Neural cell (in vitro differentiated cells): ENCODE measurements at regions not wholly inside any gene's neighbourhood (a gene's known extent, or its start where the extent isn't known, plus 50 kb on each side); places are given as distances from the start of the nearest gene placed in this dataset.

Experiments
- H2AFZ ChIP-seq: fragments of 200-600, 300-800 bp; sonication (generic), shearing (Covaris generic); 2 replicates; pipeline ENCODE4 v1.6.0; 2014; ENCODE audit warnings: low read depth, mild to moderate bottlenecking, antibody characterized with exemption, low read length, moderate library complexity
- H3F3A ChIP-seq: fragments of 200-600 bp; shearing (Covaris generic); 2 replicates; pipeline ENCODE4 v1.6.1; 2016; ENCODE audit warnings: mild to moderate bottlenecking, moderate library complexity, mixed read lengths, antibody characterized with exemption, low read length; ENCODE audit not compliant: insufficient read depth, poor library complexity, severe bottlenecking
- H3K27ac ChIP-seq: fragments of 200-600, 300-800 bp; sonication (generic), shearing (Covaris generic); 2 replicates; pipeline ENCODE4 v1.5.1; 2014; ENCODE audit warnings: mild to moderate bottlenecking, low read length, moderate library complexity
- H3K27me3 ChIP-seq: fragments of 300-800, 200-600 bp; sonication (generic), shearing (Covaris generic); 2 replicates; pipeline ENCODE4 v1.6.0; 2014; ENCODE audit warnings: mild to moderate bottlenecking, low read depth, low read length, moderate library complexity; ENCODE audit not compliant: insufficient read depth
- H3K36me3 ChIP-seq: fragments of 300-800, 200-600 bp; sonication (generic), shearing (Covaris generic); 2 replicates; pipeline ENCODE4 v1.5.1; 2014; ENCODE audit warnings: mild to moderate bottlenecking, antibody characterized with exemption, low read length, moderate library complexity; ENCODE audit not compliant: insufficient read depth
- H3K4me2 ChIP-seq: fragments of 300-800, 200-600 bp; sonication (generic), shearing (Covaris generic); 2 replicates; pipeline ENCODE4 v1.6.0; 2014; ENCODE audit warnings: mild to moderate bottlenecking, low read length
- H3K4me3 ChIP-seq: fragments of 300-800, 200-600 bp; sonication (generic), shearing (Covaris generic); 2 replicates; pipeline ENCODE4 v1.5.1; 2014; ENCODE audit warnings: mild to moderate bottlenecking, low read length, moderate library complexity
- H3K79me2 ChIP-seq: fragments of 200-600 bp; shearing (Covaris generic); replicated peaks from 2 replicates; pipeline ENCODE4 v1.6.0; 2014; ENCODE audit warnings: mild to moderate bottlenecking, low read length, moderate library complexity; ENCODE audit not compliant: insufficient read depth
- H3K9ac ChIP-seq: fragments of 300-800, 200-600 bp; sonication (generic), shearing (Covaris generic); 2 replicates; pipeline ENCODE4 v1.6.1; 2016; ENCODE audit warnings: mild to moderate bottlenecking, low read length, mixed read lengths
- H3K9me2 ChIP-seq: fragments of 200-600 bp; shearing (Covaris generic); 2 replicates; pipeline ENCODE4 v1.6.1; 2016; ENCODE audit warnings: mild to moderate bottlenecking, low read length, mixed read lengths; ENCODE audit not compliant: insufficient read depth
- H3K9me3 ChIP-seq: fragments of 200-600, 300-800 bp; sonication (generic), shearing (Covaris generic); 2 replicates; pipeline ENCODE4 v1.6.1; 2016; ENCODE audit warnings: mild to moderate bottlenecking, mixed run types, low read length, moderate library complexity, mixed read lengths
- H4K20me1 ChIP-seq: fragments of 200-600 bp; shearing (Covaris generic); 2 replicates; pipeline ENCODE4 v1.6.1; 2016; ENCODE audit warnings: mild to moderate bottlenecking, mixed run types; ENCODE audit not compliant: insufficient read depth
- EP300 ChIP-seq: fragments of 450-650 bp; conservative IDR thresholded peaks from 2 replicates; pipeline ENCODE4 v1.6.1; 2014; ENCODE audit warnings: antibody characterized with exemption, mild to moderate bottlenecking, moderate library complexity; ENCODE audit not compliant: poor library complexity, severe bottlenecking
- EZH2 ChIP-seq: fragments of 200-600, 300-800 bp; shearing (Covaris generic), sonication (generic); IDR thresholded peaks from 2 replicates; pipeline ENCODE4 v1.6.1; 2014; ENCODE audit warnings: antibody characterized with exemption, low read length, borderline replicate concordance, mild to moderate bottlenecking; ENCODE audit not compliant: insufficient read depth, poor library complexity, severe bottlenecking
- MXI1 ChIP-seq: fragments of 450-650 bp; conservative IDR thresholded peaks from 2 replicates; pipeline ENCODE4 v1.6.1; 2014; ENCODE audit warnings: antibody characterized with exemption, mild to moderate bottlenecking; ENCODE audit not compliant: poor library complexity, severe bottlenecking
- POLR2AphosphoS5 ChIP-seq: IDR thresholded peaks from 2 replicates; pipeline ENCODE4 v1.6.1; 2012
- RAD21 ChIP-seq: fragments of 450-650 bp; conservative IDR thresholded peaks from 2 replicates; pipeline ENCODE4 v1.6.1; 2014; ENCODE audit warnings: antibody characterized with exemption, mild to moderate bottlenecking, moderate library complexity
- SMC3 ChIP-seq: fragments of 450-650 bp; conservative IDR thresholded peaks from 2 replicates; pipeline ENCODE4 v1.6.1; 2014; ENCODE audit warnings: antibody characterized with exemption, mild to moderate bottlenecking, moderate library complexity; ENCODE audit not compliant: poor library complexity
- TAF1 ChIP-seq: IDR thresholded peaks from 2 replicates; pipeline ENCODE4 v1.6.1; 2012; ENCODE audit warnings: low read depth
- TF ChIP-seq, protein P1 (sequence below): fragments of 450-650 bp; IDR thresholded peaks from 2 replicates; pipeline ENCODE4 v1.5.1; 2014; ENCODE audit warnings: antibody characterized with exemption, mild to moderate bottlenecking, moderate library complexity; ENCODE audit not compliant: poor library complexity, severe bottlenecking
- TF ChIP-seq, protein P2 (sequence below): IDR thresholded peaks from 2 replicates; pipeline ENCODE4 v1.6.1; 2012; ENCODE audit warnings: borderline replicate concordance

DNA sequence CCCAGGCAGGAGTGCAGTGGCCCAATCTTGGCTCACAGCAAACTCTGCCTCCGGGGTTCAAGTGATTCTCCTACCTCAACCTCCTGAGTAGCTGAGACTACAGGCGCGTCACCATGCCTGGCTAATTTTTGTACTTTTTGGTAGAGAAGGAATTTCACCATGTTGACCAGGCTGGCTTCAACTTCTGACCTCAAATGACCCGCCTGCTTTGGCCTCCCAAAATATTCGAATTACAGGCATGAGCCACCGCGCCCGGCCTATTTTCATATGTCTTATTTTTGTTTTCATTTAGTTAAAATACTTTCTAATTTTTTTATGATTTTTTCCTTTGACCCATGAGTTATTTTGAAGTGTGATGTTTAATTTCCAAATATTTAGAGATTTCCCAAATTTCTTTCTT is 143.6 kb upstream of the VRK1 start:
- no peak overlapping the region for H3K27ac ChIP-seq
- H4K20me1 ChIP-seq = no peaks in the 10 kb centered on the region
- H3K4me2 ChIP-seq = no peak overlapping the region
- H3K9me2 ChIP-seq = no peaks in the 10 kb centered on the region
- H3K36me3 ChIP-seq = no peaks in the 10 kb centered on the region
- no peaks in the 10 kb centered on the region for H3K79me2 ChIP-seq
- no peak overlapping the region for H2AFZ ChIP-seq
- no peaks in the 10 kb centered on the region for H3K27me3 ChIP-seq
- TF ChIP-seq RAD21 (no peak), TAF1 (no peak), SMC3 (no peak), POLR2AphosphoS5 (no peak), MXI1 (no peak), EP300 (no peak)
- TF ChIP-seq, protein P1, sequence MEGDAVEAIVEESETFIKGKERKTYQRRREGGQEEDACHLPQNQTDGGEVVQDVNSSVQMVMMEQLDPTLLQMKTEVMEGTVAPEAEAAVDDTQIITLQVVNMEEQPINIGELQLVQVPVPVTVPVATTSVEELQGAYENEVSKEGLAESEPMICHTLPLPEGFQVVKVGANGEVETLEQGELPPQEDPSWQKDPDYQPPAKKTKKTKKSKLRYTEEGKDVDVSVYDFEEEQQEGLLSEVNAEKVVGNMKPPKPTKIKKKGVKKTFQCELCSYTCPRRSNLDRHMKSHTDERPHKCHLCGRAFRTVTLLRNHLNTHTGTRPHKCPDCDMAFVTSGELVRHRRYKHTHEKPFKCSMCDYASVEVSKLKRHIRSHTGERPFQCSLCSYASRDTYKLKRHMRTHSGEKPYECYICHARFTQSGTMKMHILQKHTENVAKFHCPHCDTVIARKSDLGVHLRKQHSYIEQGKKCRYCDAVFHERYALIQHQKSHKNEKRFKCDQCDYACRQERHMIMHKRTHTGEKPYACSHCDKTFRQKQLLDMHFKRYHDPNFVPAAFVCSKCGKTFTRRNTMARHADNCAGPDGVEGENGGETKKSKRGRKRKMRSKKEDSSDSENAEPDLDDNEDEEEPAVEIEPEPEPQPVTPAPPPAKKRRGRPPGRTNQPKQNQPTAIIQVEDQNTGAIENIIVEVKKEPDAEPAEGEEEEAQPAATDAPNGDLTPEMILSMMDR = no peak
- H3K9me3 ChIP-seq = peaks cover 5% of the 10 kb centered on the region
- H3K4me3 ChIP-seq = no peak overlapping the region
- H3K9ac ChIP-seq = no peak overlapping the region
- no peaks in the 10 kb centered on the region for H3F3A ChIP-seq

GRCh38 chr14:96658611-96659010 is 138.6 kb upstream of the VRK1 start:
- TF ChIP-seq, protein P2, sequence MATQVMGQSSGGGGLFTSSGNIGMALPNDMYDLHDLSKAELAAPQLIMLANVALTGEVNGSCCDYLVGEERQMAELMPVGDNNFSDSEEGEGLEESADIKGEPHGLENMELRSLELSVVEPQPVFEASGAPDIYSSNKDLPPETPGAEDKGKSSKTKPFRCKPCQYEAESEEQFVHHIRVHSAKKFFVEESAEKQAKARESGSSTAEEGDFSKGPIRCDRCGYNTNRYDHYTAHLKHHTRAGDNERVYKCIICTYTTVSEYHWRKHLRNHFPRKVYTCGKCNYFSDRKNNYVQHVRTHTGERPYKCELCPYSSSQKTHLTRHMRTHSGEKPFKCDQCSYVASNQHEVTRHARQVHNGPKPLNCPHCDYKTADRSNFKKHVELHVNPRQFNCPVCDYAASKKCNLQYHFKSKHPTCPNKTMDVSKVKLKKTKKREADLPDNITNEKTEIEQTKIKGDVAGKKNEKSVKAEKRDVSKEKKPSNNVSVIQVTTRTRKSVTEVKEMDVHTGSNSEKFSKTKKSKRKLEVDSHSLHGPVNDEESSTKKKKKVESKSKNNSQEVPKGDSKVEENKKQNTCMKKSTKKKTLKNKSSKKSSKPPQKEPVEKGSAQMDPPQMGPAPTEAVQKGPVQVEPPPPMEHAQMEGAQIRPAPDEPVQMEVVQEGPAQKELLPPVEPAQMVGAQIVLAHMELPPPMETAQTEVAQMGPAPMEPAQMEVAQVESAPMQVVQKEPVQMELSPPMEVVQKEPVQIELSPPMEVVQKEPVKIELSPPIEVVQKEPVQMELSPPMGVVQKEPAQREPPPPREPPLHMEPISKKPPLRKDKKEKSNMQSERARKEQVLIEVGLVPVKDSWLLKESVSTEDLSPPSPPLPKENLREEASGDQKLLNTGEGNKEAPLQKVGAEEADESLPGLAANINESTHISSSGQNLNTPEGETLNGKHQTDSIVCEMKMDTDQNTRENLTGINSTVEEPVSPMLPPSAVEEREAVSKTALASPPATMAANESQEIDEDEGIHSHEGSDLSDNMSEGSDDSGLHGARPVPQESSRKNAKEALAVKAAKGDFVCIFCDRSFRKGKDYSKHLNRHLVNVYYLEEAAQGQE = no peak
- TF ChIP-seq EP300 (no peak), TAF1 (no peak), POLR2AphosphoS5 (no peak), MXI1 (no peak), EZH2 (no peak), SMC3 (no peak), RAD21 (no peak)
- TF ChIP-seq, protein P1 = no peak

More at GRCh38 chr14:96658611-96659010, 138.6 kb upstream of the VRK1 start:
- no peak overlapping the region for H2AFZ ChIP-seq
- H3K9ac ChIP-seq = no peak overlapping the region
- H3K9me3 ChIP-seq = peaks cover 5% of the 10 kb centered on the region
- no peaks in the 10 kb centered on the region for H4K20me1 ChIP-seq
- no peak overlapping the region for H3K27ac ChIP-seq
- no peaks in the 10 kb centered on the region for H3F3A ChIP-seq
- H3K4me2 ChIP-seq = no peak overlapping the region
- no peaks in the 10 kb centered on the region for H3K9me2 ChIP-seq
- no peak overlapping the region for H3K4me3 ChIP-seq
- no peaks in the 10 kb centered on the region for H3K27me3 ChIP-seq
- H3K79me2 ChIP-seq = no peaks in the 10 kb centered on the region
- no peaks in the 10 kb centered on the region for H3K36me3 ChIP-seq
